IPS-NIHi7 (cell line): ENCODE measurements at regions not wholly inside any gene's neighbourhood (a gene's known extent, or its start where the extent isn't known, plus 50 kb on each side); places are given as distances from the start of the nearest gene placed in this dataset.
"Not testable (repeated sequence)": the region's sequence is repeated elsewhere in the genome, so short reads cannot be mapped to it uniquely, and the experiment has no call there.

ENCODE experiments used
- DNase-seq: peaks from one replicate; pipeline ENCODE4 v3.0.0; 2012; ENCODE audit warnings: mixed read lengths; ENCODE audit errors: extremely low spot score

DNA sequence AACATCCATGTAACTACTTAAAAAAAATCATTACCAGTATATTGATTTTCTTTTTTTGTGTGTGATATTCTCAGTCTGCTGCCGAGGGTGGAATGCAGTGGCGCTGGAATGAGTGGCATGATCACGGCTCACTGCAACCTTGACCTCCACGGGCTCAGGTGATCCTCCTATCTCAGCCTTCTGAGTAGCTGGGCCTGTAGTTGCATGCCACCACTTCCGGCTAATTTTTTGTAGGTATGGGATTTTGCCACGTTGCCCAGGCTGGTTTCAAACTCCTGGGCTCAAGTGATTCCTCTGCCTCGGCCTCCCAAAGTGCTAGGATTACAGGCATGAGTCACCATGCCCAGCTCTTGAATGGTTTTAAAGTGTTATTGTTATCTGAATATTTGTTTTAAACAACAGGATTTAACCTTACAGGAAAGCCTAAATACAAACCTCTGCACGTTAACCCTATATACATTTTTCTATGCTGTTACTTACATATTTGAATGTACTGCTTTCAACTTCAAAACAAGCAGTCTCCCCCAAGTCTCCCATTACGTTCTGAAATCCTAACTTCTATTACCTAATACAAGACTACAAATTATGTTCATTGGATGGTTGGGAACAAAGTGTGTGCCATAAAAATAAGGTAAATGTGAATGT lies 61.7 kb downstream of the KPNA2 start:
- DNase-seq = no peak

- not testable (repeated sequence) for DNase-seq
These were observed 63.8 kb downstream of the KPNA2 start for GRCh38 chr17:68099341-68099753.

GRCh38 chr17:68100000-68100641 lies 64.6 kb downstream of the KPNA2 start:
- DNase-seq = no peak

- DNase-seq = peak; percentile 92
These were observed 65.8 kb downstream of the KPNA2 start for GRCh38 chr17:68101075-68101986.

GRCh38 chr17:68101987-68102314 lies 66.4 kb downstream of the KPNA2 start:
- no peak for DNase-seq

GRCh38 chr17:68102318-68102758 lies 66.8 kb downstream of the KPNA2 start:
- DNase-seq = no peak

GRCh38 chr17:68103148-68103547 lies 67.6 kb downstream of the KPNA2 start:
- DNase-seq = no peak

GRCh38 chr17:68106085-68106484 lies 70.5 kb downstream of the KPNA2 start:
- DNase-seq = no peak

- no peak for DNase-seq
These were observed 71.8 kb downstream of the KPNA2 start for GRCh38 chr17:68107373-68107772.

DNA sequence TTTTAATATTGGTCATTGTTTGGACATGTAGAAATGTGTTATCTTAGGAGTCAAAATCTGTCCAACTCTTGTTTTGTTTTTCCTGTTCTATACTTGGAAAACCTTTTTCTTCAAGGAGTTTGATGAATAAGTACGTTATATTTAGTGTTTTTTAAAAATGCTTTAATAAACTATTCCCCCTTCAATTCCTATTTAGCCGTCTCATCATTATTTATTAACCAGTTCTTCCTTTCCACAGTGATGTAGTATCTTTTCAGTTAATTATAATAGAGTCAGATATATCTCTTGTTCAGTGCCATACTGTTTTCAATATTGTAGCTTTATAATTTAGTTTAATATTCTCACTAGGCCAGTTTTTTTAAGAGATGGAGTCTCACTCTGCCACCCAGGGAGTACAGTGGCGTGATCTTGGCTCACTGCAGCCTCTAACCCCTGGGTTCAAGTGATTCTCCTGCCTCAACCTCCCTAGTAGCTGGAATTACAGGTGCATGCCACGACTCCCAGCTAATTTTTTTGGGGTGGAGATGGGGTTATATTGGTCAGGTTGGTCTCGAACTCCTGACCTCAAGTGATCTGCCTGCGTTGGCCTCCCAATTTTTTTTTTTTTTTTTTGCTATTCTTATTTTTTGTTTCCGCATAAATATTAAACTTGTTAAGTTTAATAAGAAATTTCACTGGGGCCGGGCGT lies 72.9 kb downstream of the KPNA2 start:
- no peak for DNase-seq

DNA sequence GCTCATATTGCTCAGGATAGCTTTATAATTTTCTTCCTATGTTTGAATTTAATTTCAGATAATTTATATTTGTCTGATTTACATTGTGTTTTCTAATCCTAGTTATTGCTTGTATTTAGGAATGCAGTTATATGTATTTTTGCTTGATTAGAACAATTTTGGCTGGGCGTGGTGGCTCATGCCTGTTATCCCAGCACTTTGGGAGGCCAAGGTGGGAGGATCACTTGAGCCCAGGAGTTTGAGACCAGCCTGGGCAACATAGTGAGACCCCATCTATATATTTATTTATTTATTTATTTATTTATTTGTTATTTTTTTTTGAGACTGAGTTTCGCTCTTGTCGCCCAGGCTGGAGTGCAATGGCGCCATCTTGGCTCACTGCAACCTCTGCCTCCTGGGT lies 73.9 kb downstream of the KPNA2 start:
- not testable (repeated sequence) for DNase-seq

DNA sequence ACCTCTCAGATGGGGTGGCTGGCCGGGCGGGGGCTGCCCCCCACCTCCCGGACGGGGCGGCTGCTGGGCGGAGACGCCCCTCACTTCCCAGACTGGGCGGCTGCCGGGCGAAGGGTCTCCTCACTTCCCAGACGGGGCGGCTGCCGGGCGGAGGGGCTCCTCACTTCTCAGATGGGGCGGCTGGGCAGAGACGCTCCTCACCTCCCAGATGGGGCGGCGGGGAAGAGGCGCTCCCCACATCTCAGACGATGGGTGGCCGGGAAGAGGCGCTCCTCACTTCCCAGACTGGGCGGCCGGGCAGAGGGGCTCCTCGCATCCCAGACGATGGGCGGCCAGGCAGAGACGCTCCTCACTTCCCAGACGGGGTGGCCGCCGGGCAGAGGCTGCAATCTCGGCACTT lies 80.7 kb downstream of the KPNA2 start:
- not testable (repeated sequence) for DNase-seq

DNA sequence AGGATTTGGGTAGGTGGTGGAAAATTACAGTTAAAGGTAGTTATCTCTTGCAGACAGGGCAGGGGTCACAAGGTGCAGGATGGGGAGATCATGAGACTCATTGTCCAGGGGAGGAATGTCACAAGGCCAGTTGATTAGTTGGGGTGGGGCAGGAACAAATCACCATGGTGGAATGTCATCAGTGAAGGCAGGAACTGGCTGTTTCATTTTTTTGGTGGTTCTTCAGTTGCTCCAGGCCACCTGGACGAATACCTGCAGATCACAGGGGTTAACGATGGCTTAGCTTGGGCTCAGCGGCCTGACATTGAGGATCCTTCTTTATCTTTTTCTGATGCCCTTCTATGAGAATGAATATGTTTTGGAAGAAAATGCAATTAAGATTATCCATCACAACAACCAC lies 87.1 kb downstream of the KPNA2 start:
- DNase-seq = no peak

DNA sequence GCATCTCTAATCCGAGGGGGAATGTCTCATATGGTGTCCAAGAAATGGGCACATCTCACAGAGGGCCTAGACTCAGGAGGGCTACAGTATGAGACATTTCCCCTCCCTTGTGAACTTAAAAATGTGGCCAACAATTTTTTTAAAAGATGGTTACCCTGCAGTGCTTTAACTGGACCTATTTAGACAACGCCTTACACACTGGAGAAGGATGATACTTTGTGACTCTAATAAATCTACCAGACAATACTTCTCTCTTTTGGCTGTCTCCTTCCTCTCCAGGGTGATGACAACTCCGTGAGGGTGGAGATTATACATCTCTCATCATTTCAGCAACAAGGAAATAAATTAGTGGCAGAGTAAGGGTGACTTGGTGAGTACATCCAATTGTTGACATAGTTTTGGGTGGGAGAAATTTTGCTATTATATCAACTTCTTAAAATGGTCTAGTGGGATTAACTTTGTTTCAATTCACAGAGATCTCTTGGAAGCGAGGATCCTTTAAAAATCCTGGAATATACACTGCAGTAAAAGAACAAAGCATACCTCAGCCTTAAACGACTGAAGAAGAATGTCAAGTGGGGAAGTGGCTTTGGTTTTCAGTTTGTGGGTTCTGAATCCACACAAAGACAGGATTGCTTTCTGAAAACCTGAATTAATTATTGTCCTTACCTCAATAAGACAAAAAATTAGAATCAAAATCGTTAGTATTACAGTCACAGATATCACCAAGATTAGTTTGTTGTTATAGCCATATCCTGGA lies 89.8 kb downstream of the KPNA2 start:
- DNase-seq = no peak

DNA sequence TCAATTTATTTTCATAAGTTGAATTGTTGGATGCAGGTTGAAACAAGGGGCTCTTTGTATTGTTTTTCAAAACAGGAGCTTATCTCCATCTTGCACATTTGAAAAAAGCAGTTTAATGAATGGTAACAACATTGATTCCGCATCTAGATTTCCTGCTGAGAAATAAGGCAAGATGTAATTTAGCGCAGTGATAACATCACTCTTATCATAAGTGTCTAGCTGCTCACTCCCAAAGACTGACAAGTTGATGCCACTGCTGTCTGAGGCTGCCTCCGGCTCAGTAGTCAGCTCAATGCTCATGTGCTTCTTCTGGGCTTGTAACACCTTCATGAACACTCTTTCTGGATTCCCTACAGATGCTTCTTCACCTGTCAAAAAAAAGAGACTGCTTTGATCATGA lies 92.4 kb downstream of the KPNA2 start:
- DNase-seq = no peak

DNA sequence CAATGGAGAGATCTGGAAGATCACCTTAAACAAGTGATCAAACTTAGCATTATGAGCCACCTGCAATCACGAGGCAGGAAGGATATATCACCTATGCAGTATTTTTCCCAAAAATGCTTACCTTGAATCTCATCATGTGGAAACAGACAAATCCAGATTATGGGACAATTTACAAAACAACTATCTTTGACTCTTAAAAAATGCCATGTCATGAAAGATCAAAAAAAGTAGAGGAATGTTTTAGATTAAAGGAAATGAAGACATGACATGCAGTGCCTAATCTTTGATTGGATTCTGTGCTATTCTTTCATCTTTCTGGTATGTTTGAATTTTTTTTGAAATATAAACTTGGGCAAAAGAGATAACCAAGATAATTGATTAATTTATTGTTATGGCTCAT lies 95.9 kb downstream of the KPNA2 start:
- no peak for DNase-seq

DNA sequence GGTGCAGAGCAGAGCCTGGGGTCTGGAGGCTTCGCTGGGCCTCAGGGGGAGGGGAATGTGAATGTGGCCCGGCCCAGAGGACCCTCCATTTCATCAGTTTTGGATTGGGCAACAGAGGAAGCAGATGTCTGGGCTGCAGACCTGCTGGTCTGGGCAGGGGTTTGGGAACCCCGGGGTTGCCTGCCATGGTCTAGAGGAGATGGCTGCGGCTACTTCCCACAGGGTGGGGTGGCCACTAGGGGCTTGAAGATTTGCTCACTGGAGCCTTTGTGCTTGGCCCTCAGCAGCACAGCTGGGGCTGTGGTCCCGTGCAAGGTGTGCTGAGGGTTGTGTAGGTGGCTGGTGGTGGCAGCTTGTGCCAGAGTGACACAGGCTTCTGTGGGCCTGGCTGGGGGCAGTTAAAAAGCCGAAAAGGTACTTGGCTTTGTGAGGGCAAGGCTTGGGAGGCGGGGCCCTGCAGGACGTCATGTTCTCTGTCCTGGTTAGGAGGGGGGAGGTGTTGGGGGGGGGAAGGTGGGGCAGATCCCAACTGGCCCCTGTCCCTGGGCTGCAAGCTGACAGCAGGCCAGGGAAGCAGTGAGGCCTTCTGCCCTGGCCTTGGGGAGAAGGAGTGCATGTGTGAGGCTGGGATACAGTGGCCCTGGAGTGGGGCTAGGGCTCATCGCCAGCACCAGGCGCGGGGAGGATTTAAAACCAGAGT lies 98.0 kb downstream of the KPNA2 start:
- DNase-seq = peak; percentile 61

GRCh38 chr17:68134046-68134637 lies 98.6 kb downstream of the KPNA2 start:
- DNase-seq = no peak

- no peak for DNase-seq
These were observed 99.2 kb downstream of the KPNA2 start for GRCh38 chr17:68134731-68135130.

GRCh38 chr17:68135141-68135887 lies 99.8 kb downstream of the KPNA2 start:
- DNase-seq = no peak
